Activated CD4-positive, alpha-beta T cell treated with anti-CD3 and anti-CD28 coated beads, Interleukin-2, amount 50 U/mL, for 1 hour (primary cell): ENCODE measurements at regions not wholly inside any gene's neighbourhood (a gene's known extent, or its start where the extent isn't known, plus 50 kb on each side); places are given as distances from the start of the nearest gene placed in this dataset.

ENCODE experiments used
- DNase-seq: peaks from one replicate; pipeline ENCODE4 v3.0.0-alpha.2; 2020

DNA sequence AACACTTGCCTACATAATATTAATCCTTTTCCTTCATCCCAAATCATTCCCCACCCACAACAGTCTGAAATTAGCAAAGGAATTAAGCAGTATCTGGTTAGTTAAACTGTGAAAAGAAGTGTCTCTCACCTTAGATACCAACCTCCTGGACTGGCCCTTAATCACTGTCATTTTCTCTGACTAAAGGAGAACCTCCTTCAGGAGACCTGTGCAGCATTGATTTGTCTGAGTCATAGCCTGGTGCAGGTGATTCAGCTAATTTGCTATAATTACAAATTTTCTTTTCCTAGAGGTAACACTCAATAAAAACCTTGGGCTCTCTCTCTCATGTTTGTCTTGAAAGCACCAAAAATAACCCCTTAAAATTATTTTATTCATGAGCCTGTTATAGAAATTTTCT is 279.8 kb upstream of the SEMA6D start:
- DNase-seq = no peak

DNA sequence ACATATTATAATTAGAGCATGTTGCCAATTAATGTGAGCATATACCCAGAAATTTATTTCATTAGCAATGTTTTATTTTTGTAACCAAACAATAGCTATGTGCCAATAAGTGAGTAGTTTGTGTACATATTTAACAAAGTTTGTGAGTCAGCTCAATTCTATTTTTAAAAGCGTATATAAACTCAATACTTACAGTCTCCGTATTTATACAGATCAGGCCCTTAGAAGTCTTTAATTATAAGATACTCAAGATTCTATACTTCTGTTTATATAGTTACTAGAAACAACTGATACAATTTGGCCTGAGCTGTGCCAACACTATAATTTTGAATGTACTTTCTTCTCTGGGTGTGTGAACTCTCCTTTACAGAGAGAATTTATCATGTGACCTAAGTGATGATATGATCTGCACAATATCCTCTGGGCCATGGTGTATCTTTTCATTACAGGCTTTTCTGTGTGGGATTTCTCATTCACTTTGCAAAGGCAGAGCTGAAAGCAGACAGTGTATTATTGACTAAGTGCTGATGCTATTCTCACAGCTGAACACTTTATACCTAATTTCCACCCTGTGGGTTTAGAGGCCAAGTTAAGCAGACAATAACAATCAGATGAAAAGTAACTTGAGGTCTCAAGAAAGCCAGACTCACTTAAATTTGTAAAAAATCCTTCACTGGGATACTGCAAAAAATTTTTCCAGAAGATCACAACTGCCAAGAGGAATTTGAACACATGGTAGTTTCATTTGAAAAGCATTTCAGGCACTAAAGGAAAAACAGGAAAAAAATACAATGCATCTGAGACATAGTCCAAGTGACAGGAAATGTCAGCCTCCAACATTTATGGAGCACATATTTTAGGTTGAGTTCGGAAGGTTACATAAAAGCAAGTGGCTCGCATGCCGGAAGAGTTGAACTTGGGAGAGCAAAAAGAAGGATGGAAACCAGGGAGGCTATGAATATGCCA is 277.9 kb upstream of the SEMA6D start:
- no peak for DNase-seq

DNA sequence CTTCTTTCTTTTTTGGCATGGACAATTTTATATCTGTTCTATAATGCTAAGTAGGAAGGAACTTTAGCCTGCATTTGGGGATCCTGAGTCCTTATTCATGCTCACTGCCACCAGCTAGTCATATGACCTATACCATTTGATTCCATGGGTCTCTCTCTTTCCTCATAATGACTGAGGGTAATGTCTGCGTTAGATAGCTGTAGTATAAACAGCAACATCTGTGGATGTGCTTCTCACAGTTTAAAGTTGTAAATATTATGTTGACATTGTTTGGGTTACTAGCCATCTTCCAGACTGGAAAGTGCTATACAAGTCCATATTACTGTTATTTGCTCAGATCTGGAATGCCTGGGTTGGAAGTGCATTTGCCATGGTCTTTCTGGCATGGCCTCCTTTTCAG is 274.9 kb upstream of the SEMA6D start:
- no peak for DNase-seq

DNA sequence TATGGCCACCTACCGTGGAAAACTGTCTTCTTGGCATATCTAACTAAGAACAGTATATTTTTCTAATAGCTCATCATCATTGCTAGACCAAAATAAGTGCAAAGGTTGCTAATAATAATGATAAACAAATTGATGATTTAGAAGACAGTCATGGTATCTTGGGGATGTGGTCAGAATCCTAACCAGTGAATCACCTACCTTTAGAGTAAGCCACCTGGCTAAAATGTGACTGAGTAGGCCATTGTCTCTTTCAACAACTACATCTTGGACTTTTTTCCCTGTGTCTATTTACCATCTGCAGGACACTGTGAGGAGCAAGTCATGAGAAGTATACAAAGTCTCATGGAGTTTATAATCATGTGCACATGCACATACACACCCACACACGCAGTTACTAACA is 273.5 kb upstream of the SEMA6D start:
- no peak for DNase-seq

DNA sequence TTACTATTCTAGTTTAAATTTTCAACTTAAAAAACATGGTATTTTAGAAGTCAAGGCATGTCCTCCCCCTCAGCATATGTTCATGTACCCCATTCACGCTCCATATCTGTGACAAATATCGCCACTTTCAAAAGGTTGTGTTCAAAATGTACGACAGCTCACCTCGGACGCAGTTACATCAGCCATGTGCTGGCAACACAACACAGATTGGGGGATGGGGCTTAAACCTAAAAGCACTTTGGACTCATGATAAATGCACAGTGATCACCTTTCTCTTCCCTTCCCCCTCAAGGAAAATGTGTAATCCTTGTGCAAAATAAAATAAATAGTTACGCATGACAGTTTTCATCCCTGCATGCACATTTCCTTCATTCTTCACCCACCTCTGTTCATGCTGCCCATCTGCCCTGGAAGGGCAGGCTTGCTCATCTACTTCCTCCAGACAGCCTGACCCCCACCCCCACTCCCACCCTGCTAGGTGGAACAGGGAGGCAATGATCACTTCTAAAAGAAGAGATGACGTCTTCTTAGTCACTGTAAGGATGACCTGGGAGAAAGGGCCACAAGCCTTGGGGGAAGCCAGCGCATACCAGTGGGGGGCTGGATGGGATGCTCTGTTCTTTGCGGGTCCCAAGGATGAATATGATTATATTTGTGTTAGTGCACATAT is 271.4 kb upstream of the SEMA6D start:
- DNase-seq = no peak

DNA sequence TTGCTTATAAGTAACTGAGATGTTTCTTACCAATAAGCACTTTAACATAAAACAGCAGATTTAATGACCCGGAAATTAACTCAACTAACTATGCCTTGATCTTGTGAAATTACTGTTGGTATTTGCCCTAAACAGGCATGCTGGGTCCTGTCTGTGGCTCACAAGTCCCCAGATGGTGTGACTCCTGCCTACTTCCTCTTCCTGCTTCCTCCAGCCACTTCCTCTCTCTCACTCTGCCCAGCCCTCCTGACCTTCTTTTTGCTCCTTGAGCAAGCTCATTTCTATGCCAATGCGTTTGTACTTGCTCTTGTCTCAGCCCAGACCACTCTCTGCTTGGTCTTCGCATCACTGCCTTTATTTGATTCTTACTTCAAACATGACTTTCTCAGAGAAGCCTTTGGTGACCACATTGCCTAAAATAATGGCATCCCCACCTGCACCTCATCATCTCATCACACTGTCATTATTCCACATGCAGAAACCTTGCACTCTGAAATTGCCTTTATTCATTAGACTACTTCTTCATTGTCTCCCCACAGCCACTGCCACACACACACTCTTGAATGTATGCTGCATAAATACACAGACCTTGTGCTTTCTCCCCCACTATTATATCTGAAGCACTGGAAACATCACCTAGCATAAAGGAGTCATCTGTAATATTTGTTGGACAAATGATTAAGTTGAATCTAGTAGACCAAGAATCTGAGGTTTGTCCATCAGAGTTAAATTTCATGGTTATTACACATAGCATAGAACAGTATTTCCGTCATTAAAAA is 256.3 kb upstream of the SEMA6D start:
- DNase-seq = no peak

DNA sequence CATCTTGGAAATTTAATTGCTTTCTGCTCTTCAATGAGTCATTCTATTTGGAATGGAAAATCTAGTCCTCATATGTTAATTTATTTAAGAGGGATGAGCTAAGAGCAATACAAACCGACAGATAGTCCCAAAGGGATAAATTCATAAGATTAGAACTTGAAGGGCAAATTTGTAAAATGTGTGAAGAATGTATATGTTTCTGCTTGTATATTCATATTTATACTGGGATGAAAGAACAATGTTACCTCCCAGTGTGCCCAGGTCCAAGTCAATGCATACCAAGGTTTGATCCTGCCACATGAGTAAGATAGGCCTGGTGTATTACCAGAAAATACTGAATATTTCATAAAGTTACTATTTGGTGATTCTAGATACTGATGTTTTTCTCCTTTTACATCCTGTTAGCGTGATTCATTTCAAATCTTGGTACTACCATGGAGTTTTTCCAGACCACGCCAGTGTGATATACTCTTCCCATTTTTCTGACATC is 255.6 kb upstream of the SEMA6D start:
- no peak for DNase-seq

- DNase-seq = no peak
Measured at GRCh38 chr15:47466357-47466756, 250.9 kb upstream of the SEMA6D start.

- DNase-seq = no peak
Measured at GRCh38 chr15:47470983-47471382, 246.3 kb upstream of the SEMA6D start.

DNA sequence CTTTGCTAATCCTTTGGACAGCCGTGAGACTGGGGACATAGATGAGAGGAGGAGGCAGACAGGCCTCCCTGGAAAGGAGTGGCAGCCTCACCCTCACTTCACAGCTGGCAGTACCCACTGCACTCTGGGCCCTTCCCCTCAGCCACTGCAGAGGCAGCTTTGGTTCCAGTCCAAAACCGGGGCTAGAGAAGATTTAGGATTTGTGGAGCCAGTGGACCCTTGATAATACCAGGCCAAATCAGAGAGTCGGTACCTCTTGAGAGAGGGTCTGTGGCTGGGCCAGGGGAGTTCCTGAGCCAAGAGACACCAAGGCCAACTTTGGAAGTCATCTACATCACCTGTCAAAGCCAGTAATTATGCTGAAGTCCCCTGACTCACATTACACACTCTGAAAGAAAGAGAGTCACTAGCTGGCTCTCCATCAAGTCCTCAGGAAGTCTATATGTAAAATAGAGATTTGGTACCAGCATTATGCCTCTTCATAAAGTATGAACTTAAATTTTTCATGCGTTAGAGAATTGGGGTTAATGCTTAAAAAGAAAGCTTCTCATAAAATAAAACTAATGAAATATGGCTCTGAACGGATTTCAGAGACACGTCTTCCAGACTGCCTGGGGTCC is 244.1 kb upstream of the SEMA6D start:
- no peak for DNase-seq

DNA sequence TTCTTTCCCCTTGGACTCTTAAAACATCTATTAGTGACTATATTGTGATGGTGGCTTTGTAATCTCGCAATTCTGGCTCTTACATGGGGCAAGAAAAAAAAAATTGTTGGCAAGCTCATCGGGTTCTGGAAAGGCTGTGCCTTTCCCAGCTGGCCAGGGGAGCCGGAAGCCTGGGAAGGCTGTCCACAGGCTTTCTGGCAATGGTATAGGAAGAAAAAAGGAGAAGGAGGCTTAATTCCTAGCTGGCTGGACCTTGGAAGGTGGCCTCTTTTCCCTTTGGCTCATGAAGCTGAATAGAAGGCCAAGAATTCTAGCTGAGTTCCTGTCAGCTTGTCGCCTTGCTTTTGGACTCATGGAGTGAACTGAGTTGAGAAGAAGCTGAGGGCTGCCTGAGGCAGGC is 243.5 kb upstream of the SEMA6D start:
- no peak for DNase-seq

GRCh38 chr15:47475336-47475735 is 242.0 kb upstream of the SEMA6D start:
- no peak for DNase-seq

DNA sequence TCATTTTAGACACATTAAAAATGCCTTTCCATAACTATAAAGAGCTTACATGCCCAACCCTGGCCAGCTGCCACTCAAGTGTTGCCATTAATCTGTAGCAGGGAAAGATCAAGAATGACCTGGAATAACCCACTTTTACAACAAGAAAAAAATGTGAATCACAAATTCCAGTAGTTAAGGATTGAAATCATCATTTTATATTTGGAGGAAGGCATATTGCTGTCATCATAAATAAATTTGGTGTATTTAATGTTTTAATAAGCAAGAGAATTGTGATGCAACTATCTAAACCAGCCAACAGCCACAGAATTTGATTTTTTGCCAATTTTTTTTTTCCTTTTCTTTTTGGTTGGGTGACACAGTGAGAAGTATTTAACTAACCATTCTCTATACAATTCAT is 240.0 kb upstream of the SEMA6D start:
- DNase-seq = no peak

- DNase-seq = no peak
Measured at GRCh38 chr15:47484059-47484458, 233.2 kb upstream of the SEMA6D start.

DNA sequence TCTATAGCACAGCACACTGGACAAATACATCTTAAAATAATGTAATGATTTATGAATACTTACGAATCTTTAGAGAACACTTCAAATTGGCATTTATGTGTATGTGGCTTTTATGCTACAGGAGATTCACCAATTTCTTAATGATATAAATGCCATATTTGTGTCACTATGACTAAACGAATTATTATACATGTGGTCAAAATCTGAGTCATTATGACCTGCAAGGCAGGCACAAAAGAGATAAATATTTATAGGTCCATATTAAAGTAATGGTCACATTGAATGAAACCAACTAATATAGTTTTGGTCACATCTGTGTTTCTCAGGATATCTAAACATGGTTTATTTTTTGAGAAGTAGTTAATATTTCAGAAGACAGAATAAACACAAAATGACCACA is 232.3 kb upstream of the SEMA6D start:
- DNase-seq = no peak

DNA sequence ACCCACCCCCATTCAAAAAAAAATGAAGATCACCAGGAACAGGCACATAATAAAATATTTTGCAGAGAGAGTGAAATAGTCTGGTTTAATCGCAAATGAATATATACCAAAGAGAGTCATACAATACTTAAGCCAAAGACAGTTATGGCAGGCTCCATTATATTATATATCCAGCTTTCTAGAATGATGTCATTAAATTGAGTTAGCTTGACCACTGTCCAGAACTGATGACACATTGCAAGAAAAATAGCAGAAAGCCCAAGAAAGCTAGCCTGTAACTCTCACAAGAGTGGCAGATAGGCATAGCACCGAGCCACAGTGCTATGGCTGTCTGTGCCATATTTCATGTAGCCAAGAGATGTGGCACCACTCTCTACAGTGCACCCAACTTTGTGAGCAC is 231.9 kb upstream of the SEMA6D start:
- no peak for DNase-seq

DNA sequence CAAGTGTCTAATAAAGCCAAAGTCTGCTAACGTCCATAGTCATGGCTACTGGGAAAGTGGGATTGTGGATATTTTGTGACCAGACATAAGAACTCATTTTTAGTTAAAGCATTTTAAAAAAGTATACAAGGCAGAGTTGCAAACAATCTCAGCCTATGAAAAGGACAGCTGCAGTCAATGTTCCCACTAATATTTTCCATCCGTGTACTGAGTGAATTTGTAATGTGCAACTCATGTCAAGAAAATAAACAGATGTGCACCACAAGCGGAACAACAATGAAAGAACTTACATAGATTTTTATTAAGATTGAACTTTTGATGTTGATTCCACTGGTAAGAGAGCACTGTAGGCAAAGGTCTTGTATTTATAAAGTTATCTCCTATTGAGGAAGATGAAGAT is 231.3 kb upstream of the SEMA6D start:
- no peak for DNase-seq

GRCh38 chr15:47492195-47492594 is 225.1 kb upstream of the SEMA6D start:
- DNase-seq = no peak

GRCh38 chr15:47493357-47494247 is 223.7 kb upstream of the SEMA6D start:
- DNase-seq = no peak

- DNase-seq = no peak
Measured at GRCh38 chr15:47496343-47497185, 220.7 kb upstream of the SEMA6D start.

DNA sequence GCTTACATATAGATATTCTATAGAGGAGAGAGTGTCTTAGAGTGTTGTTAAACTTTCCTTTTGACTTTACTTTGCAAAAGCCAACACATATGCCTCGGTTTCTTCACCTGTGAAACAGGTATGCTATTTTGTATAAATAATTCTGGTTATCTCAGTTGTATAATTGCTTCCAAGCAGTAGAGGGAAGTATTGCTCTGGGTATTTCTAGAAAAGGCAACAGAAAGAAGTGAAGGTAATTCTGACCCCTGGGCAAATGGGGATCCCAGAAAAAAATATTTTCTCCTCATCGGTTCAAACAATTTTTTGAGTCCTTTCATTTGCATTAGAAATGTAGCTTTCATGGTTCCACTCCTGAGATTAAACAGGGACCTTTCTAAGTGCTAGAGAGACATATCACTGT is 216.5 kb upstream of the SEMA6D start:
- DNase-seq = no peak
